Right atrium auricular region (tissue), 2 donors: ENCODE measurements at regions not wholly inside any gene's neighbourhood (a gene's known extent, or its start where the extent isn't known, plus 50 kb on each side); places are given as distances from the start of the nearest gene placed in this dataset.

Experiments
- DNase-seq: peaks from one replicate; pipeline ENCODE4 v3.0.0-alpha.2; 2019; ENCODE audit warnings: low spot score
- H3K27ac ChIP-seq, 2 donors: fragments of 200-600 bp; sonication (generic); 1 replicate in 1 of 2; 2 replicates in 1 of 2; pipeline ENCODE4 v1.5.1; 2016 to 2019
- H3K27me3 ChIP-seq, 2 donors: fragments of 200-600 bp; sonication (generic); one replicate each; pipeline versions ENCODE4 v1.5.1 to v1.6.0; 2017 to 2019
- H3K36me3 ChIP-seq: fragments of 200-600 bp; sonication (generic); one replicate; pipeline ENCODE4 v1.5.1; 2016
- H3K4me1 ChIP-seq, 2 donors: fragments of 200-600 bp; sonication (generic); one replicate each; pipeline versions ENCODE4 v1.5.1 to v1.6.0; 2017 to 2019
- H3K4me3 ChIP-seq, 2 donors: fragments of 200-600 bp; sonication (generic); 1 replicate in 1 of 2; 2 replicates in 1 of 2; pipeline ENCODE4 v1.5.1; 2017 to 2019; ENCODE audit warnings: mild to moderate bottlenecking in 1 of 2, moderate library complexity in 1 of 2
- H3K9me3 ChIP-seq, 2 donors: fragments of 200-600 bp; sonication (generic); one replicate each; pipeline ENCODE4 v1.5.1; 2019
- CTCF ChIP-seq, 2 donors: fragments of 200-600 bp; sonication (generic); IDR thresholded peaks; one replicate each; pipeline ENCODE4 v1.5.1; 2019; ENCODE audit warnings: antibody characterized with exemption in 2 of 2

DNA sequence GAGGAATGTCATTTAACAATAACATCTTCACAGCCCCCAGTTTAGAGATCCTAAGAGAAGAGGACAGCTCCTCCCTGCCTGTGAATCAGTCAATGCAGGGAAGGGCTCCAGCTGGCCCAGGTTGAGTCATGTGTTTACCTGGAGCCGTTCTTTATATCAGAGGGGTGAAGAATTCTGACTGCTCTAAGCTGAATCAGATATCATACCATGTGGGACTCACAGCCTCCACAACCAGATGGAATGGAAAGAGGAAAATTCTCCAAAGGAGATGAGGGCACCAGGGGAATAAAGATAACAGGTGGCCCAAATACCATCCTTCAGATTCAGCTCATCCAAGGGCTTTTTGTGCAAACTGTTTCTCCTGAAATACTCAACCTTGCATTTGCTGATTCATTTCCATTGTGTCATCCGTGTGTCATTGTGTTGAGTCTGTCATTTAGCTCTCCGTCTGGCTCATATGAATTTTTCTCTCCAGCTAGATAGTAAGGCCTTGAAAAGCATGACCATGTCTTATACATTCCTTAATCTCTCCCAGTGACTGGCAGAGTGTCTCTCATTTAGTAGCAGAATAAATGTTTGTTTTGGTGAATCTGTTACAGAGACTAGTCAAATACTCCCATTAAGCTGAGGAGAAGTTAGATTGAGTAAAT, 217.9 kb downstream of the RFC3 start:
- Histone ChIP-seq H3K9me3 (no peaks in the 10 kb centered on the region), H3K4me3 (no peak overlapping the region), H3K27me3 (no peaks in the 10 kb centered on the region), H3K36me3 (no peaks in the 10 kb centered on the region), H3K4me1 (no peaks in the 10 kb centered on the region), H3K27ac (no peak overlapping the region)
- DNase-seq, result no peak
- TF ChIP-seq CTCF (IDR thresholded peaks at IDR 0.05), result no peak

DNA sequence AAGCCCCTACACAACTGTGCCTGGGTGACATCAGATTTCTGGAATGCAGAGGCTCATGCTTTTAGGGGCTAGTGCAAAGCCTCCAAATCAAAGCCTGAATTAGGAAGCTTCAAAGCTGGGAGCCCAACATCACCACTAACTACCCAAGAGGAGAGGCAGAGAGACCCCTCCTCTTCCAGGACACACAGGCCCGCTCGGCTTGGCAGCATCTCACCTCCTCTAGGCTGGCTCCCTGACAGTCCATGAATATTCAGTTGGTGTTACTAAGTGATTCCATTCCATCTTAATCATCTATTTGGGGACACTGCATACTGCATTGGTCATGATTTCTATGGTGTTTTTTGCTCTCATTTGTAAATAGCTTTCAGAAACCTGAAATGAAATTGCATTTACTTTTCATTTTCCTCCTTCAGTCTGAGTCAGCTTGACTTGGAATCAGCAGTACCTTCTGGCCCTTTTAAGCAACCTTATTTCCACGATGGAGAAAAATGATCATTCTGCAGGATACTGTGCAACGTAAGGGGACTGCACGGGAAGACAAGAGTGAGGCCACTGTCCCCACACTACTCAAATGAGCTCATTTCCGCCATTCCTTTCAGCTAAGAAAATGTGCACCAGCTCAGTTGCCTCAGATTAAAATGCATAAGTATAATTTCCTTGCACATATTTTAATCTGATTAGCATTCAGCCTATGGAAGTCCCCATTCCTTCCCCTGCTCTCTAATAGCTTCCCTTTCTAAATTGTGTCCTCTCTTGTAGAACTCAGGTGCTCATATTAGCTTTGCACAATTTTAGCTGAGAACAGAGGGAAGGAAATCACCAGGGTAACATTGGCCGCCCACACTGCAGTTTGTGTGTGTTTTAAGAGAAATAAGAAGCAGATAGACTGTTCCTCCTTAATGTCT, 219.9 kb downstream of the RFC3 start:
- H3K27ac ChIP-seq, result no peak overlapping the region
- TF ChIP-seq CTCF (IDR thresholded peaks at IDR 0.05), result no peak
- no peaks in the 10 kb centered on the region for H3K9me3 ChIP-seq
- H3K27me3 ChIP-seq, result no peaks in the 10 kb centered on the region
- H3K36me3 ChIP-seq, result no peaks in the 10 kb centered on the region
- no peak overlapping the region for H3K4me3 ChIP-seq
- DNase-seq, result no peak
- H3K4me1 ChIP-seq, result no peaks in the 10 kb centered on the region

DNA sequence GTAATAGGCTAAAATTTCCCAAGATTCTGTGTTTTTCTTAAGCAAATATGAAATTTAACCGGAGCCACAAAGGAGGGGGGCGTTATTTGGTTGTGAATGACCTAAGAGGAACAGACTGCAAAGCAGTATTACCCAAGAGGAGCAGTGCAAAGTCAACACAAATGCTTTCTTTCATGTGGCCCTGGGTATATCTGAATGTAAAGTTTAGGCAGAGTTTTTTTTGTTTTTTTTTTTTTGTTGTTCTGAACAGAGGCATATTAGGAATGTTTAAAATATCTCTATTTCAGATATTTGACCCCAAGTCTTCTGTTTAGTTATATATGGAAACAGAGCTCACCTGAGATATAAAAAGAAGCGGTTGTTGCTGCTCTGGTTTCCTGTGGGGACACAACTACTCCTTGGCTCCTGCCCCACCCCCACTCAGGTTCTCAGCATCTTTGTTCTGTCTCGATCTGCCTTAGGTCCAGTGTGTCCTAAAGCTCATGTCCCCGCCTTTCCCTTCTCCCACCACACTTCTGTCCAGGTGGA, 220.7 kb downstream of the RFC3 start:
- no peak for TF ChIP-seq CTCF (IDR thresholded peaks at IDR 0.05)
- Histone ChIP-seq H3K4me3 (no peak overlapping the region), H3K9me3 (no peaks in the 10 kb centered on the region), H3K27ac (no peak overlapping the region), H3K4me1 (no peaks in the 10 kb centered on the region), H3K27me3 (no peaks in the 10 kb centered on the region), H3K36me3 (no peaks in the 10 kb centered on the region)
- no peak for DNase-seq

DNA sequence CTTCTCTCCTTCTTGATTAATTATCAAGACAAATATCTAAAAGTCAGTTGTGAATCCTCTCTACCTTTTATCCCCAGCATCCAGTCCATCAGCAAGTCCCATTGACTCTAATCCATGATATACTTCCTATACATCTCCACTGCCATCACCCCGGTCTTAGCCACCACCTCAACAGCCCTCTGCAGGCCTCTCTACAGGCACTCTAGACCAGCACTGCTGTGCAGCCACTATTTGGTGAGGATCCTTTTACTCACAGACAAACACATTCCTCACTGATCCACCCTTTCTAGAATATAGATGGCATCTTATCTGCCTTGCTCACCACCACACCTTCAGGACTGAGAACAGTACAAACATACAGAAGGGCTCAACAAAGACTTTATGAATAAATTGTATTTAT, 221.7 kb downstream of the RFC3 start:
- Histone ChIP-seq H3K27me3 (no peaks in the 10 kb centered on the region), H3K4me1 (no peaks in the 10 kb centered on the region), H3K27ac (no peak overlapping the region), H3K9me3 (no peaks in the 10 kb centered on the region), H3K36me3 (no peaks in the 10 kb centered on the region), H3K4me3 (no peak overlapping the region)
- no peak for TF ChIP-seq CTCF (IDR thresholded peaks at IDR 0.05)
- no peak for DNase-seq

DNA sequence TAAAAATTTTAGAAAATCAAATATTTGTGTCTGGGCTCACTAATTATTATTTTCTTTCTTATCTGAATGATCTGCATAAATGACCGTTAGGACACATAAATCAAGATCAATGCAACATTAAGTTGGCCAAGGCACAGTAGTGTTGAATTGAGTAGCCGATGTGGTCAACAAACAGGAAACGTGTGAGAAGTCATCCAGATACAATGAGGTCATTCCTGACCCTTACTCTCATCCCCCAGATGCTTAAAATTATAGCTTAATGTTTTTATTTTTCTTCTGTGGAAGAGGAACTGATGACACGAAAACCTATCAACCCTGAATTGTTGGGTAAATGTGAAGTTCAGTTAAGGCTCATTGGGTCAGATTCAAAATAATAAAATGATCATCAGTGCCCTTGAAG, 222.9 kb downstream of the RFC3 start:
- no peak overlapping the region for H3K27ac ChIP-seq
- no peak for DNase-seq
- TF ChIP-seq CTCF (IDR thresholded peaks at IDR 0.05), result no peak
- H3K36me3 ChIP-seq, result no peaks in the 10 kb centered on the region
- H3K9me3 ChIP-seq, result no peaks in the 10 kb centered on the region
- no peak overlapping the region for H3K4me3 ChIP-seq
- H3K27me3 ChIP-seq, result no peaks in the 10 kb centered on the region
- H3K4me1 ChIP-seq, result no peaks in the 10 kb centered on the region
